PFSK-1 (cell line): ENCODE measurements at regions not wholly inside any gene's neighbourhood (a gene's known extent, or its start where the extent isn't known, plus 50 kb on each side); places are given as distances from the start of the nearest gene placed in this dataset.

Experiments
- POLR2AphosphoS5 ChIP-seq: IDR thresholded peaks from 2 replicates; pipeline ENCODE4 v1.6.1; 2012; ENCODE audit warnings: low read depth, mild to moderate bottlenecking, control low read depth, low read length, moderate library complexity
- SIN3A ChIP-seq: IDR thresholded peaks from 2 replicates; pipeline ENCODE4 v1.6.1; 2012; ENCODE audit warnings: mild to moderate bottlenecking, low read length, moderate library complexity, borderline replicate concordance; ENCODE audit not compliant: insufficient read depth
- TAF1 ChIP-seq: IDR thresholded peaks from 2 replicates; pipeline ENCODE4 v1.6.1; 2012; ENCODE audit warnings: low read length, control low read depth, borderline replicate concordance; ENCODE audit not compliant: insufficient read depth
- TF ChIP-seq, protein P1 (sequence below), 2 experiments: IDR thresholded peaks; 2 replicates each; pipeline versions ENCODE4 v1.6.1 to v1.8.0; 2011 to 2012; ENCODE audit warnings: low read depth in 2 of 2, low read length in 2 of 2, control low read depth in 1 of 2, inconsistent platforms in 1 of 2, mild to moderate bottlenecking in 1 of 2, moderate library complexity in 1 of 2; ENCODE audit not compliant: insufficient read depth in 1 of 2

DNA sequence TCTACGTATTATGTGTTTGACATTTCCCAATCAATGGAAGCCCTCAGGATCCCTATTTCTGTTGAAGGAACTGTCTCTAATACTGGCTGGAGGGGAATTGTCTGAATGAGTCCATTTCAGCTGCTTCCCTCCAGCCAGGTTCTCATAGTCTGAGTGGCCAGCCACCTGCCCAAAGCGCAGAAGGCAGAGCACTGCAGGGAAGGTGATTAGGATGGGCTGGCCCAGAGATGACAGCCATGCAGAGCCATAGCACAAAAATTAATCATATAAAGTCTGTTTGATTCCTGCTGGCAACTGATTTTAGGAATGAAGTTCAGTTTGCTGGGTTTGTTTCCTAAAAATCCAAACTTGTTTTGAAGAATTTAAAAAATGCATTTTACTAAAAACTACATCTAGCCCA is 327.1 kb downstream of the ETAA1 start:
- TF ChIP-seq SIN3A (no peak), POLR2AphosphoS5 (no peak), TAF1 (no peak)
- TF ChIP-seq, protein P1, sequence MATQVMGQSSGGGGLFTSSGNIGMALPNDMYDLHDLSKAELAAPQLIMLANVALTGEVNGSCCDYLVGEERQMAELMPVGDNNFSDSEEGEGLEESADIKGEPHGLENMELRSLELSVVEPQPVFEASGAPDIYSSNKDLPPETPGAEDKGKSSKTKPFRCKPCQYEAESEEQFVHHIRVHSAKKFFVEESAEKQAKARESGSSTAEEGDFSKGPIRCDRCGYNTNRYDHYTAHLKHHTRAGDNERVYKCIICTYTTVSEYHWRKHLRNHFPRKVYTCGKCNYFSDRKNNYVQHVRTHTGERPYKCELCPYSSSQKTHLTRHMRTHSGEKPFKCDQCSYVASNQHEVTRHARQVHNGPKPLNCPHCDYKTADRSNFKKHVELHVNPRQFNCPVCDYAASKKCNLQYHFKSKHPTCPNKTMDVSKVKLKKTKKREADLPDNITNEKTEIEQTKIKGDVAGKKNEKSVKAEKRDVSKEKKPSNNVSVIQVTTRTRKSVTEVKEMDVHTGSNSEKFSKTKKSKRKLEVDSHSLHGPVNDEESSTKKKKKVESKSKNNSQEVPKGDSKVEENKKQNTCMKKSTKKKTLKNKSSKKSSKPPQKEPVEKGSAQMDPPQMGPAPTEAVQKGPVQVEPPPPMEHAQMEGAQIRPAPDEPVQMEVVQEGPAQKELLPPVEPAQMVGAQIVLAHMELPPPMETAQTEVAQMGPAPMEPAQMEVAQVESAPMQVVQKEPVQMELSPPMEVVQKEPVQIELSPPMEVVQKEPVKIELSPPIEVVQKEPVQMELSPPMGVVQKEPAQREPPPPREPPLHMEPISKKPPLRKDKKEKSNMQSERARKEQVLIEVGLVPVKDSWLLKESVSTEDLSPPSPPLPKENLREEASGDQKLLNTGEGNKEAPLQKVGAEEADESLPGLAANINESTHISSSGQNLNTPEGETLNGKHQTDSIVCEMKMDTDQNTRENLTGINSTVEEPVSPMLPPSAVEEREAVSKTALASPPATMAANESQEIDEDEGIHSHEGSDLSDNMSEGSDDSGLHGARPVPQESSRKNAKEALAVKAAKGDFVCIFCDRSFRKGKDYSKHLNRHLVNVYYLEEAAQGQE (IDR thresholded peaks at IDR 0.05; ENCODE audit: insufficient read depth in 1 of 2, low read depth in 2 of 2, low read length in 2 of 2) = no peak
